ENCODE measurements at regions not wholly inside any gene's neighbourhood (a gene's known extent, or its start where the extent isn't known, plus 50 kb on each side); places are given as distances from the start of the nearest gene placed in this dataset.

- intact Hi-C loops (cut with micrococcal nuclease) = no loop called here
These were observed 560.6 kb downstream of the COL12A1 start for GRCh38 chr6:74645108-74645849.

- intact Hi-C loops (cut with micrococcal nuclease) = no loop called here
These were observed 563.8 kb downstream of the COL12A1 start for GRCh38 chr6:74642101-74642500.

DNA sequence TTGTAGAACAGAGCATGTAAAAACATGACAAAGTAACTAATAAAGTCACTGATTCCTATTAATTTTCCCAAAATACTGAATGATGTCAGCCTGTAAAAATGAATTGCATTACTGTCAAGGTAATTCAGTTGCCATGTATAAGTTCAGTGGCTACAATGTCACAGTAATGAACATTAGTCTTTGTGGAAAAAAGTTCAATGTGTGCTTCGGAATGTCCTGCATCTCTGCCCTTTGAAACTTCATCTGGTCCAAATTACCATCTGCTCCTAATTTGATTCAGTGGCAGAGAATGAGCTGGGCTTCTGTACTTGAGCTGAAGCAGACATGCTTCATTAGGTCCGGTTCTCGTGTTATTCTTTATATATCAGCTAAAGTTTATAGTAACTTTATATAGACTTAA is 567.4 kb downstream of the COL12A1 start:
- intact Hi-C loops (cut with micrococcal nuclease) = no loop called here

DNA sequence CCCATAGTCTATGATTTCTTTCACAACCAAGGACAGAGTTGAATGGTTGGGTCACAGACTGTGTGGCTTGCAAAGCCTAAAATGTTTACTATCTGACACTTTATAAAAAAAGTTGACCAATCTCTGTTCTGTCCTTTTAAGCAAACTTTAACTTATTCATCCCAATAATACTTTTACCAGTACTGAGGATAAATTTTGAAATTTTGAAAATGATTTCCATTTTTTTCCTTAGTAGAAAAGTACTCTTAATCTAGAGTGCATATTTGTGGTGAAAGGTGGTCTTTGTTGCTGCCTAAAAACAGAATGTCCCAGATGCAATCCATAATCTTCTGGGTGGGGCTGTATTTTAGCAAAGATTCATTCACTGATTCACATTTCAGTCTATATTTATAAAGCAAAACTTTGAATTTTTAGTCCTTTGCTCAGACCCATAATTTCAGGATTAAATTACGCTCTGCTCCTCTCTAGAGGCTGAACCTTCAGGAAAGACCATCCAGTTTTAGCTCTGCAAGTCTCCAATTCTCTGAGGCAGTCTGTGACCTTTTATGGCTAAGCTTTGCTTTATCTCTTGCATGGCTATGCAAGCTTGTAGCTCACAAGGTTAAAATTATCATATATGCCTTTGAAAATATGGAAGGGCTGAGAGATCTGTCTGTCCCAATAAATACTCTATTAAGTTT is 573.5 kb downstream of the COL12A1 start:
- intact Hi-C loops (cut with micrococcal nuclease) = no loop called here

GRCh38 chr6:74631564-74631963 is 574.3 kb downstream of the COL12A1 start:
- intact Hi-C loops (cut with micrococcal nuclease) = no loop called here

DNA sequence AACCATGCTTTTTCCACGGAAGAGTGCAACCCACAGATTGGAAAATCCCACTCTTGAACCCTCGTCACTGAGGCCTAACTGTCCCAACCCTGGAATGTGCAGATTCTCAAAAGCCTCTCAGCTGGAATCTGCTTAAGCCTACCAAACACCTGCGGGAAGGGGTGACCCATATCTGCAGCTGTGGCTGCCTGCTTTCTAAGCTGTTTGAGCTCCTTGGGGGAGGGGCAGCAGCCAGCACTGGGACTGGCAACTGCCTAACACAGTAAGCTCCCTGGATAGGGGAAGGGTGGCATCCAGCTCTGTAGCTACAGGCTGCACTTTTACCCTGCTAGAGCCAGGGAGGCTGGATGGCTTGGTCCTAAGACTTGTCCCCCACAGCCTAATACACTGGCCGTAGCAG is 579.6 kb downstream of the COL12A1 start:
- intact Hi-C loops (cut with micrococcal nuclease) = no loop called here

DNA sequence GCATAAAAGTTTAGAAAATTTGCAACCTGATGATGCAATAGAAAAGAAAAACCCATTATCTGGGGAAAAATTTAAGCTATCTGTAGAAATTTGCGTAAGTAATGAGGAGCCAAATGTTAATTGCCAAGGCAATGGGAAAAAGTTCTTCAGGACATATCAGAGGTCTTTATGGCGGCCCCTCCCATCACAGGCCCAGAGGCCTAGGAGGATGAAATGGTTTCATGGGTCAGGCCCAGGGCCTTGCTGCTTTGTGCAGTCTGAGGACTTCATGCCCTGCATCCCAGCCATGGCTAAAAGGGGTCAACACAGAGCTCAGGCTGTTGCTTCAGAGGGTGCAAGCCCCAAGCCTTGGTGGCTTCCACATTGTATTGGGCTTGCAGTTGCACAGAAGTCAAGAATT is 582.8 kb downstream of the COL12A1 start:
- intact Hi-C loops (cut with micrococcal nuclease) = no loop called here

DNA sequence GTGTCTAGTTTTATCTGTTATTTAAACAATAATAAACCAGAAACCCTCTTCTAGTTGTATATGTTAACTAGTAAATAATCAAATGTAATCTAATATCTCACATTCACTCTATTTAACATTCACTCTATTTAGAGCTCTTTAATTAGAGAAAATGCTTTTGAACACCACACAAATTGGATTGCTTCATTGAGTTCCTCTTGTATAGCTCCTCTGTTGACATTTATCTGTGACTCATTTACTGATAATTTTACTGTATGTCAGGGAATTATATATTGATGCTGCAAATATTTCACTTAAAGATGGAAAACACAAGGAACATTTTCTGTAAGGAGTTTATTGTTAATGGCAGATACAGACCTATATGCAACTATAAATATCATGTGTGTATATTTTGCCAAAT is 594.6 kb downstream of the COL12A1 start:
- intact Hi-C loops (cut with micrococcal nuclease) = no loop called here

DNA sequence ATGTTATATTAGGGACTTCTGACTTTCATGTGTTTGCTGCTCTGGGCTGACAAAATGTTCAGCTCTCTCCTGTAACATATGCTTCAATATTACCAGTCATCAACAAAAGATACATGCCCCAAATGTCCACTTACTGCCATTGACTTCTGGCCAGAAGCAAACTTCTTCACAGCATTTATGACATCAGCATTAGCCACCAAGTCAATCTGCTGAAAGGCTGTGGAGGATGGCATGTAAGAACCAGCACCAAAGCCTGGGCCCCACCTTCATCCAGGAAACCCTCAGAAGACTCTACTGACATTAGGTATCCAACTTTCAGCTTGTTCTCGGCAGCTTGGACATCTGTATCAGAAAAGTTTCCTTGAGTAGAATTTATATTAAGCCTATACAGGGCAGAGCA is 595.5 kb downstream of the COL12A1 start:
- intact Hi-C loops (cut with micrococcal nuclease) = no loop called here

DNA sequence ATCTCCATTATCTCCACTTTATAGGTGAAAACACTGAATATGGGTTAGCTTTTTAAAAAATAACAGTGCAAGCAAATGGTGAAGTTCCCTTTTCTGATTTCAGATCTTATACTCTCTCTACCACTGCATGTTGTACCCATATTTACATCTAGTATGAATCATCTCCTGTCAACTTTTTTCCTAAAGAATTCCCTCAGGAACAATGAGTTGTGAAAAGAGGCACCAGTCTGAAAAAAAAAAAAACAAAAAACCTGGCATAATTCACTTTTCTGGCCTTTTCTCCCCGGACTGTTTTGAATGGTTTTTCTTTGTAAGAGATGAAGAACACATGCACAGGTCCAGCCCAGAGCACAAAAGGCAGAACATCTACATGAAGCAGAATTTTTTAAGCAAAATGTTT is 596.0 kb downstream of the COL12A1 start:
- intact Hi-C loops (cut with micrococcal nuclease) = no loop called here

GRCh38 chr6:74607934-74608333 is 597.9 kb downstream of the COL12A1 start:
- intact Hi-C loops (cut with micrococcal nuclease) = no loop called here

GRCh38 chr6:74607468-74607867 is 598.4 kb downstream of the COL12A1 start:
- intact Hi-C loops (cut with micrococcal nuclease) = no loop called here

GRCh38 chr6:74606582-74607071 is 599.2 kb downstream of the COL12A1 start:
- intact Hi-C loops (cut with micrococcal nuclease) = no loop called here

DNA sequence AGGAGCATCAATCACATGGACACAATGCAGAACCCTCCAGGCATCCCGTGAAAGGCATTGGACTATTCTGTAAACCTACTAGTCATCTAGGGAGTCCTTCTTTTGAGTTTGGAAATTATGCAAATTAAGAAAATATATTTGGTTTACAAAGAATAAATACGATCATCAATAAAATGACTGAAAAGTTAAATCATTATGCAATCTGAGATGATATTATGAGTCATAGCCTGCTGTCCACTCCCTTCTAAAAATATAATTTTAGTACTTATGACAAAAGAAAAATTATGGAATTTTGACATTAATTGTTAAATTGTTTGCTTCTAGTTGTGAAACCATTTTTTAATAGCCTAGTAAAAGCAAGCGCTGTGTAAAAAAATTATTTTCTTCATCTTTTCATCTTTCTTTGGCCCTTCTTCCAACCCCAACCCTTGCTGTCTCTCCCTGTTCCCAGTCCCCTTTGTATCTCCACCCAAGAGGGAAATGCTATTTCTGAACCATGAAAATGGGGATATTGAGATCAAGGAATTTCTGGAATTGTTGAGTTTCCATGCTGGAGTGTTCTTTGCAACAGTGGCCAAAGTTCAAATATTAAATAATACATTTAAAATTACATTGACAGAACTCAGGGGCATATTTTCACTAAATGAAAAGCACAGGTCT is 599.8 kb downstream of the COL12A1 start:
- intact Hi-C loops (cut with micrococcal nuclease) = no loop called here

DNA sequence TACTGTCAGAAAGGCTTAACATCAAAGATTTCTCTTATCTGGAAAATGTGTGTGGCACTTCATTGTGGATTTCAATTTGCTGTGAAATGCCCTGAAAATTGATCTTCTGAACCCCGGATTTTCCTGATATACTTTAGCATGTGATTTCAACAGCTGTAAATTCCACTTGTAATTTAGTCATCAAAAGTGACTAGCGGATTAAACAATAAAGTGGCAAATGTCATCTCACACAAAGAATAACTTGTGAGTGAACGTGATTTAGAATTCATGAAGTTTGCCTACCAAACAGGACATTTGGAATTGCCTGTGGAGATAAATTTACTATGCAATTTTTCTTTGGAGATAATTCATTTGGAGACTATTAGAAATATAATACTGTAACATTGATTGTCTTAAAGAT is 601.6 kb downstream of the COL12A1 start:
- intact Hi-C loops (cut with micrococcal nuclease) = no loop called here

DNA sequence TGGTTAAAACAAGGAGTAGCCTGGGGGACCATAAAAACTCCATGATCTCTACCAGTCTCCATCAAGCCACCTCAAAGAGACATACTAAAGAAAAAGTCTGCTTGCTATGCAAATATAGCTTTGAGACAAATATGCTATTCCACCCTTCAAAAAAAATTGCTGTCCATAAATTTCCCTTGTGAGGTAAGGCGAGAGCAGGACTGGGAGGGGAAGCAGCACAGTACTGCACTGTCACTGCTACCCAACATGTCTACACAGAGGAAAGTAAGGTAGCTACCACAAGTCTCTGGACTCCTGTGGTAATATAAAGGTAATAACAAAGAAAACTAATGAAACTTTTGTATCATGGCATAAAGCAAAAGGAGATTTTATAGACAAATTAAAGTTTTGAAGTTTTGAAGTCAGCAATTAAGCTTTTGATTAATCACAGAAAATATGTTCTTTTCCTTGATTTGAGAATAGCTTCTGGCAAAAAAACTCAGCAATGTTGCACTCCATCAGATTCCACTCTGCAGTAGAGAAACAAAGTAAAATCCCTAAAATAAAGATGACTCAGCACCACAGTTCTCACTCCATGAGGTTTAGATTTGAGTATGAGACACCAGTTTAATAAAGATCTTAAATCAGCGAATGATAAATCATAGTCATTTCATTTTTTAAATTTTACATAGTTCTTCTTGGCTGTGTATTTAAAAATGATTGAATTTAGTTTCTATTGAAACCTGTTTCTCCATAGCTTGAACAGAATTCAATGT is 602.4 kb downstream of the COL12A1 start:
- intact Hi-C loops (cut with micrococcal nuclease) = no loop called here

DNA sequence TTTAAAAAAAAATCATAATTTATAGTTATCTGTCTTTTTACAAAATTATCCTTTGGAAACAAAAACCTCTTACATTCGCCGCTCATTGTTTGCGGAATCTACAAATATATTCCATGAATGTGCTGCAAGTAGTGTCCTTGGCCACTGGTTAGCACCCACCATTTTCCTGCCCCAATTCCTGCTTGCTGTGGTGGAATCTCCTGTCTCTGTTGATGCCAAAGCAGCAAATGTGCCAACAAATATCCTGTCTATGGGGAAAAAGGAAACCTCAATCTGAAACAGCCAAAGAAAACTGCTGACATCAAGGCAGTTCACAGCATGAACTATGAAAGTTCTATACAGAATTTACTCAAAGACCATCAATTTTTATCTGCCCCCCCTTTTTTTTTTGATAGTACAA is 603.6 kb downstream of the COL12A1 start:
- intact Hi-C loops (cut with micrococcal nuclease) = no loop called here

DNA sequence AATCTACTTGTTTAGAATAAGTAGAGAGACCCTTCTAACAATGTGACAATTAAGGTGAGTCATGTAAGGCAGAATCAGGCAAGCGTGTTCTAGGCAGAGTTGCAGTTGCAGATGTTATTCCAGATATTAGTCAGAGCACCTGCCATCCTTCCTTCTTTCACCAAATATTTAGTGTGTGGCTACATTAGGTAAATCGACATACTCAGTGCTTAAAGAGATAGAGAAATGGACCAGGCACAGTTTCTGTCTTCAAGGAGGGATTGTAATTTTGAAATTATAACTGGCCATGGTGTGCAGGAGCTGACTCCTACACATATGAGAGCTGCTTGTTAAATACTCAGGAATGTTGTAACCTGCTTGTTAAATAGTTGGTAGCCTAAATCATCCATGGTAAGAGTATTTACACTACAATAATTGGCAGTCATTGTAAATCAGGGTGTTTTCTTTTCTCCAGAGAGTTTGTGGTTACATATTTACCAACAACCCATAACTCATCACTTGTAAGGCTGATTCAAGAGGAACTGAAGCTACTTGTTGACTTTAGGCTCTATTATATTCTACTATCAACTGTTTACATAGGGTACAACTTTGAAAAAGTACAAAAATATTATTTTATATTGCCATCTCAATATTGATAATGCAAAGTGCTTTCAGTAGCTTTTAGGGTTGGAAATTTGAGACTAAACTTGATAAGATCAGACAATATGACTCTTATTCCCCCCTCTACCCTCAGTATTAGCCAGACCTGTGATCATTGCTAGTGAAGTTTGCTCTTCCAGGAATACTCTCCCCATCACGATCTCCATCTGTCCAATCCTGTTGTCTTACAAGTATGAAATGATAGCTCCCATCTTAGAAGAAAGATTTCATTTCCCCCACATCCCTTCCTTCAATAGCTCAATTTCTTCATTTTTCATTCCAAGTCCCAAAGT is 607.1 kb downstream of the COL12A1 start:
- intact Hi-C loops (cut with micrococcal nuclease) = no loop called here

DNA sequence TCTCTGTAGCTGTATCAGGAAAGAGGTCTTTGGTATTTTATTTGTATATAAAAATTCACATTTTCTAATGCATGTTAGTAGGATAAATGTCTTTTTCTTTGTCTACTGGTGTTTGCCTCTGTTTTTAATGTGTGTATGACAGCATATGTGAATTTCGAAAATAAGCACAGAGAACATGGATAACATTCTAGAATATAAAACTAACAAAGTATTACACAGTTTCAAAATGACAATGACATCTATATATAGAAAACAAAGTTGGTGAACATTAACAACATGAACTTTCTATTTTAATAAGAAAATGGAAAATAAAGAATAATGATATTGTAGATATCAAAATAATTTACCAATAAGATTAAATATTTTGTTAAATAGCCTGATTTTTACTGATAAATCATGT is 608.0 kb downstream of the COL12A1 start:
- intact Hi-C loops (cut with micrococcal nuclease) = no loop called here

DNA sequence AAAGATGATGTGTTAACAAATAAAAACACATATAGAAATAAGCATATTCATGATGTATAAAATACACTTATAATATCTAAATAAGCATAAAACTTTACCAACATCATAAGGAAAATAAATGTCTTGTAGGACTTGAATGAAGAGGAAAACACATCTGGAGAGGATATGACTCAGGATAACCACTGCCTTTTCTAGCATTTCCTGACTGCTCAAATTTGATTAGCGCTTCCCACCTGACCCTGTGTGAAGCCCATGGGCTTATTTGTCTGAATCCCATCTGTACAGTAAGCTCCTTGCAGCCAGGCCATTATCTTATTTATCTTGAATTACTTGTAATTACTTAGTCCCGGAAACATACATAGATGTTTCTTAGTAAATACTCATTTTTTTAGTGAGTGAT is 608.6 kb downstream of the COL12A1 start:
- intact Hi-C loops (cut with micrococcal nuclease) = no loop called here

- intact Hi-C loops (cut with micrococcal nuclease) = no loop called here
These were observed 609.3 kb downstream of the COL12A1 start for GRCh38 chr6:74596588-74596987.
